GM19455 (cell line): ENCODE measurements at regions not wholly inside any gene's neighbourhood (a gene's known extent, or its start where the extent isn't known, plus 50 kb on each side); places are given as distances from the start of the nearest gene placed in this dataset.

Experiments used
- ATAC-seq: cut with Tn5 transposase; IDR thresholded peaks from one replicate; pipeline ENCODE4 v1.9.1; 2021; ENCODE audit not compliant: unreplicated experiment

DNA sequence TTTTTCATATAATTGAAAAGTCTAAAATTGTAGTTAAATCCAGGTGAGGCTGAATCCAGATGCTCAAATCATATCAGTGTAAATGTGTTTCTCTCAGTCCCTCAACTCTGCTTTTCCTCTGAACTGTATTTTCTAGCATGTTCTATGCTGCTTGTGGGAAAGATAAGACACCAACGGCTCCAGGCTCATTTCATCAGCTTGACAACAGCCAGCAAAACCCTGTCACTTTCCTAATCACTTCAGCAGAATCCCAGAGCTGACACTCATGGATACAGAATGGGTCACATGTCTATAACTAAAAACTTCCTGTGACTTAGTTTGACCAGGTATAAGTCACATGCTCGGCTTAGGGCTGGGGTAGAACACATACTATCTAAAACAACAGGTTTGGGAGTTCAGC is 179.4 kb upstream of the ADRA1B start:
- ATAC-seq, result no peak

DNA sequence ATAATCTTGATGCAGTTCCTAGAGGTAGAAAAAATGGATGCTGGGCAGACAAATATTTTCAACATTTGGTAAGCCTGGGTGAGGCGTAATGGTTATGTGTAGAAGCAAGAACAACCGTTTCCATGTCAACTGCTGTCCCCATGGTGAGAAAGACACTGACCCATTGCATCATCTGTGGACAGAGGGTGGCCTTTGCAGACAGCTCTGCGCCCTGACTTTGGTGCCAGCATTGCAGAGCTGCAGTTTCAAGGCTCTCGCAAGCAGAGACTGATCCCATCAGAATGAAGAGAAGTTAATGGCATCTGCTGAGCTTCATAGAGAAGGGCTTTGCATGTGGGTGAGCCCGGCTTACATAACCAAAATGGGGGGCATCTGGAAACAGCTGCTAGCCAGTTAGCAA is 179.0 kb upstream of the ADRA1B start:
- no peak for ATAC-seq

DNA sequence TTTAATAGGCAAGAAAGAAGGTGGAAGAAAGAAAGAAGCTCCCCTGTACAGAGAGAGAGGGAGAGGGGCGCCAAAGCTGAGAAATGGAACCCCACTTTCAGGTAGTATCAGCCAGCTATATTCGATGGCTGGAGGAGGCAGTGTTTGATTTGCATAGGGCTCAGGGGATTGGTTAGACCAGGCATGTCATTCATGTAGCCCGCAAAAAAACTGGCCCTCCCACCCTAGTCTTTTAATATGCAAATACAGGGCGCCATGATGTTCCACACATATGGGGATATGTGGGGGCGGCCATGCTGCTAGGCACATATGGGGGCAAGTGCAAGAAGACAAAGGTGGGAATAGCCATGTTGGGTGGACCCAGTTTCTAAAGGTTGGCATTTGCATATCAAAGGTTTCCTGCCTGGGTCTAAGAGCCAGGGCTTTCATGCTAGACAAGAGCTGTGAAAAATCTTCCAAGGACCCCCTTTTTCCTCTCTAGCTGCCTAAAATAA is 174.4 kb upstream of the ADRA1B start:
- no peak for ATAC-seq

DNA sequence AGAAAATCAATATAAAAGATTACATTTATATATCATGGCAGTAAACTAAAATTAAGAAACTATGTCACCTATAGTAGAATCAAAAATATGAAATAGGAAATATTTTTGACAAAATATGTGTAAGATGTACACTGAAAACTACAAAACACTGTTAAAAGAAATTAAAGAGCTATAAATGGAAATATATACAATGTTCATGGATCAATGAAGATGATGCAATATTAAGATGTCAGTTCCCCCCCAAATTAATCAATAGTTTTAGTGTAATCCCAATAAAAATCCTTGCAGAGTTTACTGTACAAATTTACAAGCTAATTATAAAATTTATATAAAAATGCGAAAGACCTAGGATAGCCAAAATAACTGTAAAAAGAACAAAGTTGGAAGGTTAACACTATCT is 173.0 kb upstream of the ADRA1B start:
- no peak for ATAC-seq

DNA sequence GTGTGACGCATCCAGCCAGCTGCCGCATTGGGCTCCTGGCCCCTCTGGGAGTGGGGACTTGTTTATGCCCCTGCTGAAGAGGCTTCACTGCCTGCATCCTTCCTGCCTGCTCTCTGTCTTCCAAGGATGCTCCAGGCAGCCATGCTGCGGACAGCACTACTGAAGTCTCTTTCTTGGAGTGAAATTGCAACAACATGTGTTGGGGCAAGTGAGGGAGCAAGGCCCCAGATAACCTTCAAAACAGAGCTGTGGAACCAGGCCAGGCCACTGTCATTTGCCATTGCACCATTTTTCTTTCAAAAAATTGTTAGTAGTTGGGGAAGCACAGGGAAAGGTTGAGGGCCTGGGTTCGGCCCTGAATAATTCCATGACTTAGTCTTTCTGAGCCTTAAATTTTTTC is 169.6 kb upstream of the ADRA1B start:
- ATAC-seq, result no peak

DNA sequence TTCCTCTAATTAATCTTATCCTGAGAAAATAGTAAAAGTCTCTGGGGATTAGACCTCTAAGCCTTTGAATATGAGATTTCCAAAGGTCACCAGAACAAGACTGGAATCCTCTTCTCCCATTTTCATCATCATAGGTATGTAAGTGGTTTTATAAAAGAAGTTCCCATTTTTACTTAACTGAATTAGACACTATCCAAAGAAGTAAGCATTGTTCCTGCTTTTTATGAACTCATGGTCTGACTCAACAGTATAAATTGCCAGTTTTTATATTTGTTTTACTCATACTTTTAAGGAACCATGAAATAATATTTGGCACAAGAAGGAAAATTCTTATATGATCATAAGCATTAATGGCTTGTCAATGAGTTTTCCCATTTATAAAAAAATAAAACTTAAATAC is 167.1 kb upstream of the ADRA1B start:
- no peak for ATAC-seq

DNA sequence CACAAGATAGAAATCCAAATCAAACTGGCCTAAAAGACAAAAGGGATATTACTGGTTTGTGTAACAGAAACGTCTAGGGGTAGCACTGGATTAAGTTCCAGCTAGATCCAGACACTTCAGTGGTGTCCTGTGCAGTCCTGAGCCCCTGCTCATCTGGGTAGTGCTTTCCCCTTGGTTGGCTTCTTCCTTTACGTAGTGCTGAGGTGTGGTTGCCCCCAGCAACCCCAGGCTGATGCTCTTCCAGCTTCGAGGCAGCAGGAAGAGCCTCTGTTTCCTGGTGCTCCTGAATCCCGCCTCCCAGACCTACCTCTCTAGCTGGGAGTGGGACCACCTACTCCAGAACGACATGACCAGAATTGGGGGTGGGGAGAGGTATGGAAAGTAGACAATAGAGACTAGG is 166.1 kb upstream of the ADRA1B start:
- ATAC-seq, result no peak

DNA sequence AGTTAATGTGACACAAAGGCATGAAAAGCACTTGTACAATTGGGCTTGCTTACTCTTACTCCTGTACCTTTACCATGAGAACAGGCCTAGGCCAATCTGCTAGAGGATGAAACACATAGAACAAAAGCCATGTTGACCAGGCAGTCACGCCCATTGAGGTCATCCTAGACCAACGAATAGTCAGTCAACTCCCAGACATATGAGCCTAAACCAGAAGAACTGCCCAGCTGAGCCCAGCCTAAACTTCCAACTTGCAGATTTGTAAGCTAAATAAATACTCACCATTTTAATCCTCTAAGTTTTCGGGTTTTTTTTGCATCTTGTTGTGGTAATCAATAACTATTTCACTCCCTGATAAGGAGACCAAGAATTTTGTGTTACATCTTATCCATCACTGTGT is 164.8 kb upstream of the ADRA1B start:
- no peak for ATAC-seq

DNA sequence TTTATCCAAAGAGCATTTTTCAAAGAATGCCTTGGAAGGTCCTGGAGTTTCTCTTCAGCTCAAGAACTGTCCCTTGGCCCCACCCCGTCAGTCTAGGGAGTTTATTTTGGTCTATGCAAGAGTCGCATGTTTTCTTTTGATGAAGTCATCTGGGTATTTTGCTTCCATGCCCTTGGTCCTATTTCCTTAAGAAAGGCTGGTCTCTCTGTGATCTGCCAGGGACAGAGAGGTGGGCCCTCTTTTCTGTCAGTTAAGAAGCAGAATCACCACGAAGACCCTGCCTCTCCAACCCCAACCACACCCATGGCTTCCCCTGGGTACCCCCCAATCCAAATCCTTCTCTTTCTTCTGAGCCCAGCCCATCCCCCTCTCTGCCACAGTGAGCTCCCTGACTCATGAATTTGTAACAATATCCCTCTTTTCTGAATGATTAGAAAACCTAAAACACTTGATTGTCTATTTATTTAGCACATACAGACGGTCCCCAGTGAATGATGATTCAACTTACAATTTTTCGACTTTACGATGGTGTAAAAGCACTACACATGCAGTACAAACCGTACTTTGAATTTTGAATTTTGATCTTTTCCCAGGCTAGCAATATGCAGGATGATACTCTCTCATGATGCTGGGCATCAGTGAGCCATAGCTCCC is 163.5 kb upstream of the ADRA1B start:
- ATAC-seq, result no peak

DNA sequence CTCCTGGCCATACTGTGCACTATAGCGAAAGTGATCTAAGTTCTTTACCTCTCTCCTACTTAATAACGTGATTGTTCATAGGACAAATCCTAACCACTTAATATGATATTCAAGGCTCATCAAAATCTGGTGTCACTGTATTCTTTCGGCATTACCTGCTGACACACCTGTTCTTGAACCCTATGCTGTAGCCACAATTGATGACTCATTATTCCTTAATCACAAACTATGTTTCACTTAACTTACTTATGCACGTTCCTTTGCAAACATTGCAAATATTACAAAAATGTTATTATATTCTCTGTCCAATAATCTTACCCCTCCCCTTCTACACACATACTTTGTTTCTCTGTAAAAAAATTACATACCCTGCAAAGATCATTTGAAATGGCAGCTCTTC is 158.1 kb upstream of the ADRA1B start:
- ATAC-seq, result no peak

DNA sequence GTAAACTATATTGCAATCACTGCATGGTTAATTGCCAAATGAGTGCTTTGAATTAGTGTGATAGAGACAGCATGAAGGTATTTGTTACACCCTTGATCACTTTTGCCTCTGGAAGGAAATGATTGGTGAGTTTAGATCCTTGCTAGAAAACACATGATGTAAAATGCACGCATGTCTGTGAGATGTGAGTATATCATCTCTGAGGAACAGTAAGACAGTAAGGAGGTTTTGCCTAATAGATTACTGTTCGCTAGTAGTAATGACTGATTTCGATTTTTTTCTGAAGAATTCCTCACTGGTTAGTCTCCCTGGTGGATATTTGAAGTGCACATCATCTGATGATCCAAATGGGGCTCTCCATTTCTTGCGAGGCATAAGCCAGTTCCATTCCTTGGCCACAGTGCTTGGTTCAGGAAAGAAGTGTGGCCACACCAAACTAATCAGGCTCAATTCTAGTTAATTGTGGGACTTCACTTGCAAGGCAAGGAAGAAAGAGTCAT is 156.4 kb upstream of the ADRA1B start:
- no peak for ATAC-seq

DNA sequence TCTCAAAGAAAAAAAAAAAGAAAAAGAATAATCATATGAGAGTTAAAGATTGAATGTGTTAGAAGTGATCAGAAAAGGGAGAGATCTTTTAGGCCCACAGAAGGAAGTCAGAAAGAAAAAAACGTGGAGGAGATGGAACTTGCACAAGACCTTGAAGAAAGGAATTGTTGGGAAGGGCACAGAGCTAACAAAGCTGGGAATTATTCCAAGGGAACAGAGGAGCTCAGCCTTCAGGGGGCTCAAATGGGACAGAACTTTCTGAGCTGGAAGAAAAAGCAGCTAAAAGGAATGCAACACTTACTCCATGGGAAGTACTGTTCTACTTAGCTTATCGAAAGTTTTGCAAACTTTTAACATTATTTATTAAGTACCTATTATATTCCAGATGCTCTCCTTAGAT is 153.4 kb upstream of the ADRA1B start:
- no peak for ATAC-seq

DNA sequence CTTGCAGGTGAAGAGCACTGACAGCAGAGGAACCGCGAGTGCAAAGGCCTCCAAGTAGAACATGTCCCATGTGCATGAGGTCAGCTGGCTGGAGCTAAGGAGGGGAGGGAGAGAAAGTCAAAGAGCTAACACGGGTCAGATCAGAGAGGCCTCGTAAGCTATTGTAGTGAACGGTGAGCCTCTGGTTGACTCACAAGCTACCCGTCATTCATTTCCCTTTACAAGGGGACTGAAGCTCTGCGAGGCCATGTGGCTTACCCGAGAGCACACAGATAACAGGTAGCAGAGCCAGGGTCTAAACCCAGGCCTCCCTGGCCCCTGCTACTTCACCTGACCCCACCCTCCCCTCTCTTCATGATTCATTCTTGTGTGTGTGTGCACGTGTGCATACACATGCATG is 152.7 kb upstream of the ADRA1B start:
- ATAC-seq, result no peak

DNA sequence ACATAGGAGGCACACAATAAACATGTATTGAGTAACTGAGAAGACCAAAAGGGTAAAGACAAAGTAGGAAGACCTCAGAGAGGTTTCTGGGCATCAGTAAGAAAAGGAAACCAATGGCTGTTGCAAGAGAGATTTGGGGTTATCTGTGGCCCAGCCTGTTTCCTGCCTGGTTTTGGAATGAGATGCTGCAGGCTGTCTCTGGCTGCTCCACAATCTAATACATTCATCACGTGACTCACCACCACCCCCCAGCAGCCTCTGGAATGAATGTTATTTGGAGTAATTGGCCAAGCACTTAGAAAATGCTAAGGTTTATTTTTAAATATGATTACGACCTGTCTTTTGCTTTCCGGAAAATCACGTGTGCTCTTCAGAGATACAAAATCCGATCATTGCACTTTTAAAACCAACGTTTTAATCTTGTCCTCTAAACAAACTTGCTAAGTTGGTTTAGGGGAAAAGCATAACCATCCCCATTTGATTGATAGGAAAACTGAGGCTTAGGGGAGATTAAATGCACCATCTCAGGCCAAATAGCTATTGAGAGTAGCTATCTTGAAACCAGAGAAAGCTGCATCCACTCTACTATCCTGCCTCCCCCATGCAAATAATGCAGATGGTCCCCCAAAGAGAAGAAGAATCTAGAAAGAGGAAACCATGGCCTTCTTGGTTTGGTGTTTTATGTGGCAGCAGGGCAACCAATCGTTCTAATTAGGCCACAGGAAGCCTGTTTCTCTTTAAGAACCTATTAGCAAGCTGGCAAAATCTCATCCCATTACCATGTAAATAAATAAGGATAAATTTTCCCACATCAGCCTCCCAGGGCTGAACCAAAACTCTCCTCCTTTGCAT is 151.8 kb upstream of the ADRA1B start:
- ATAC-seq, result no peak

DNA sequence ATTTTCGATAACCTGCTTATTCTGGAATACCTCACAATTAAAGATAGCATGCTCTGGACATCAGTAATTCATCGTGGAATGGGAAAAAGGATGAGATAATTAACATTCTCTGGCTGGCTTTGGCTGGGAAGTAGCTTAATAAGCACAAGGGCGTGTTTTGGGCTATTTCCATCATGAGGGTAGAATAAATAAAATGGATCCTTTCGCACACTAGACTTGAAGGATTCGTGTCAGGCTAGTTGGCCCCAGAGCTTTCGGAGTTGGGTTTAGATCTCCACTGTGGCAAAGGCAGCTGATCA is 151.2 kb upstream of the ADRA1B start:
- ATAC-seq, result no peak

DNA sequence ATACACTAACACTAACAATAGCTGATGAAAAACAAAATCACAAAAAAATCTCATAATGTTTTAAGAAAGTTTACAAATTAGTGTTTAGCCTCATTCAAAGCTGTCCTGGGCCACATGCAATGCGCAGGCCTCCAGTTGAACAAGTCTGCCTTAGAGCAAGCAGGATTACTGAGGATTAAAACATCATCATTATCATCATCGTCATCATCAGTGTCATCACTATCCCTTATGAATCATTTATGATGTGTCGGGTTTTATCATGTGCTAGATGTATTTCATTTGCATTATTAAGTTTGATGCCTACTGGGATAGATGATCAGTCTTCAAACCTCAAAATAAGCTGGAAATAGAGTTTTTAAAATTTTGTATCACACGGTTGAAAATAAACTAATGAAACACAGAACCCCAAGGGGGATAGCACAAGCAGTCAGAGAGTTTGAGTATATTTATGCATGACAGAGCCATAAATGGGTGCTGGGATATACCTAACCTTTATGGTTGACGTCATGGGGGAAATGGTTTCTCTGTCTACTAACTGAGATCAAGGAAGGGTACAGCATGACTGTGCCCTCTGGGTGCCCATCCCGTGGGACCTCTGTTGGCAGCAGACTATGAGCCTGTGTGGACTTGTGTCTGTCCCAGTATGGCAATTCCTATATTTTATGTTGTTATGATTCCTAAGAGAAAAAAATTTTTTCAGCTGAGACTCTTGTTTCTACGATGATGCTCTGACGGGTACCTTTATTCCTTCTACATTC is 150.3 kb upstream of the ADRA1B start:
- ATAC-seq, result no peak

DNA sequence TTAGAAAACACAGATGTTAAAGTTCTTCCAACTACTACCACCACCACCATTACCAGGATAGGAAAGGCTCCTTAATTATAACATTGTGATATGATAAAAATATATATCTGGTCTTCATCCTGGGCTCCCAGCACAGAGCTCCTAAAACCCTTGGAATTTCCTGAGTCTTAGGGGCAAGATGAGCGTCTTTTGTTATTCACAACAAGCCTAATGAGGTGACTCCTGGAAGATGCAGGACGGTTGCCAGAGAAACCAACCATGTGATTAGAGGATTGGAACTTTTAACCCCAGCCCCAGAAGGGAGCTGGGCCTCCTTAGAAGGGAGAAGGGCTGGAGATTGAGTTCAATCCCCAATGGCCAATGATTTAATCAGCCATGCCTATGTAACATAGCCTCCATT is 148.0 kb upstream of the ADRA1B start:
- no peak for ATAC-seq

DNA sequence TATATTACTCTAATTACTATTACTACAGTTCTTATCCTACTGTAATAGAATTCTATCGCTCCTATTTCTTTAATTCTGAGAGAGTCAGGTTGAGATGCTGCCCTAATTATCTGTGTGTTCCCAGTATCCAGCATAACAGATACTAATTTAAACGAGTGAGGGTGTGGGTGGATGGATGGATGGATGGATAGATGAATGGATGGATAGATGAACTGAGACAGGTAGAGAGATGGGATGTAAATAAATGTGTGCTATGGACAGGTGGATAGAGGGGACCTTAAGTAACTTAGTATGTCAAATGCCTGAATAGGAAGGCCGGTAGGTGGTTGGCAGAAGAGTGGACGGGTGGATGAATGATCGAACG is 143.6 kb upstream of the ADRA1B start:
- ATAC-seq, result no peak

DNA sequence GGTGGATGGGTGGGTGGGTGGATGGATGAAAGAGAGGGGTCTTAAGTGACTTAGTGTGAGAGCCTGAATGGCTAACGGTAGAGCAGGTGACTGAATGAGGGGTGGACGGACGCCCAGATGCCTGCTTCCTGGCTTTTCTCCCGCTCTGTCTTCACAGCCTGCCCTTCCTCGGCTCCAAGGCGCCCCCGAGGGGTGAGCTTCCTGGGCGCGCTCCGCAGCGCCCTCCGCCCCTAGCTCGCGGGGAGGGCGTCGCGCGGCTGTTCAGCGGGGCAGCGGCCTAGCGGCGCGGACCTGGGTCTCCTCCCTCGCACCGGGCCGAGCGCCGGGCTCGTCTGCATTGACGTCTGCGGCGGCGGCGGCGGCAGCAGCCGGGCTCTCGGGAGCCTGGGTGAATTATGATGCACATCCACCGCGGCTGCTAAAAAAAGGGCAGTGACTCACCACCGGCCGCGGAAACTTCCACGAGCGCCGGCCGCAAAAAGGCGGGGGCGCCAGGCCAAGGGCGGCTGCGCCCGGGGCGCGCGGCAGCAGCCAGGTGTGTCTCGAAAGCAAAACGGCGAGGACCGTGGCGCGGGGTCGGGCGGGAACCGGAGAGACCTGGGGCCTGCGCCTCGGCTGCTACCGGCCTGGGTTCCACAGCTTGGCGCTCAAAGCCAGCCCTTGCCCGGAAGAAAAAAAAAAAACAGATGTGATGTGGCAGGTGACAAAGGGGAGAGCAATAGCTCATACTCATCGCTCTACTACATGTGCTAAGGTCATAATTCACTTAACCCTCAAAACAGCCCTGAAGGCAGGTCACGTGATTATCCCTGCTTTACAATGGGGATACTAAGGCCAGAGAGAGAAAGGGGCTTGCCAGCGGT is 143.0 kb upstream of the ADRA1B start:
- peak; percentile 91 for ATAC-seq

DNA sequence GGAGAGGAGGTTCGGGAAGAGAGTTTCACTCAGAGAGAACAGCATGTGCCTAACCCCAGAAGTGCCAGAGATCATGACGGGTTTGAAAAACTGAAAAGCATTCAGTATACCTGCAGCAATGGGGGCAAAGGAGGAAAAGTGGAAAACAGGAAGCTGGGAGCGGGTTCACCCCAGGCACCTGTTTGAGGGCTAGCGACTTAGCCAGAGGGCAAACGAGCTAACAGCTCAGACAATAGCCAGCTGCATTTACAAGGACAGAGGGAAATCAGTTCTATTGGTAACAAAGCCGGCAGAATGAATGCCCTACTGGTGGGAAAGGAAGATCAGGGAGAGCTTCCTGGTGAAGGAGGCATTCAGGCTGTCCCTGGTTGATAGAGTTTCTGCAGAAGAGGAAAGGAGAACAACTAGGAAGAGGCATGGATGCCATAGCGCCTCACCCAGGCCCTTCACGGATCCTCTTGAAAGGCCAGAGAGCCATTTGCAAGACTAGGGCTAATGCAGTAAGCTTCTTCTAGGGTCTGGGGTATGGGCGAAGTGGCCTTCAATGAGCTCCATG is 141.7 kb upstream of the ADRA1B start:
- no peak for ATAC-seq

DNA sequence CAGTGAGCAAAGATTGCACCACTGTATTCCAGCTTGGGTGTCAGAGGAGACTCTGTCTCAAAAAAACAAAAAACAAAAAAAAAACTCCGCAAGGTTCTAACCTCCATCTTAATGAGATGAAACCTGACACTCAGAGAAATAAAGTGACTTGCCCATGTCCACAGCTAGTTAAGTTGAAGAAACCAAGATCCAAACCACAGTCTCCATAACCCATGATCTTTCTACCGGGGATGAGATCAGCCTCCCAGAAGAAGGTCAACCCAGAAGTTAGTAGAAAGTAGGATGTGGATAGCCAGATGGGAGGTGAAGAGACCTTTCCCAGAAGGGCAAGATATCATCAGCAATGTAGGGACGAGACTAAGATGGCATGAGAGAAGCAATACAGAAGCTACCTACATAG is 140.4 kb upstream of the ADRA1B start:
- ATAC-seq, result no peak
